ENCODE measurements at regions not wholly inside any gene's neighbourhood (a gene's known extent, or its start where the extent isn't known, plus 50 kb on each side); places are given as distances from the start of the nearest gene placed in this dataset.

DNA sequence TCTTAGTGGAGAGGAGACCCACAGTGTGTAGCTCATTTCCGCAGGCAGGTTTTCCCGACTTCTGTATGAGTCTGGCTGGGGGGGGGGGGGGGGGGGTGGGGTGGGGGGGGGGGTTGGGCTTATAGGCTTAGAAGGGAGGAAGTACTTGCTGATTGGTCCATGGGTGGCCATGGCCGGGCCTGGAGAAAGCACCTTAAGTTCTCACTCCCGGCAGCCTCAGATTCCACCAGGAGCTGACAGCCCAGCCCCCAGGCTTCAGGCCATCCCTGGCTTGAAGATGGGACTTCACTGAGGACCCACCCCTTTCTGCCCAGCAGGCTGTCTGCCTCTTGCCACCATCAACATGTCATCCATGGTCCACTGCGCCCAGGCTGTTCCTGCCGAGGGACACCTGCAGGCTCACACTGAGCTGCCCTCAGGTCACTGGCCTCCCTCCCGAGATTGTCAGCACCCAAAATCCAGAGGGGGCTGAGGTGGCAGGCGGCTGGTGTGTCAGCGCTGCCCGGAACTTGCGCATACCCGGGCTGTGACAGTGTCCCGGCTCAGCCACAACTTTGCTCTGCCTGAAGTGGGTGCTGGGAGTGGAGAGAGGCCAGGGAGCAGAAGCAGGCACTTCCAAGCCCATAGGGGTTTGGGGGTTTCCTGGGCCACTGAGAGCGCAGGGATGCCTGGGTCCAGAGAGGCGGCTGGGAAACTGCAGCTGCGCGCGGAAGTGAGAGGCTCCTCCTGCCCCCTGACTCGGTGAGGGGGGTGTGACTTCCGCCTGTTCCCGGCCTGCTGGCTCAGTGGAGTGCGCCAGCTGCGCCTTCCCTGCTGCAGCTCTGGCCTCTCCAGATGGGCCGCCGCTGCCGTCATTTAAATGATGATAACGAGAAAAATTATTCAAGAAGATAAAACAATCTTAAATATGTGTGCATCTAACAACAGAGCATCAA is 256.1 kb downstream of the RPRM start:
- no peak overlapping the region for H3K27ac Mint-ChIP-seq (ENCODE audit: unreplicated experiment)
- H3K27me3 Mint-ChIP-seq (ENCODE audit: unreplicated experiment) = peaks cover 6% of the 10 kb centered on the region
- no peaks in the 10 kb centered on the region for H3K4me1 Mint-ChIP-seq (ENCODE audit: unreplicated experiment)
- H3K36me3 Mint-ChIP-seq (ENCODE audit: low read depth, unreplicated experiment) = no peaks in the 10 kb centered on the region
- TF ChIP-seq, protein P1, sequence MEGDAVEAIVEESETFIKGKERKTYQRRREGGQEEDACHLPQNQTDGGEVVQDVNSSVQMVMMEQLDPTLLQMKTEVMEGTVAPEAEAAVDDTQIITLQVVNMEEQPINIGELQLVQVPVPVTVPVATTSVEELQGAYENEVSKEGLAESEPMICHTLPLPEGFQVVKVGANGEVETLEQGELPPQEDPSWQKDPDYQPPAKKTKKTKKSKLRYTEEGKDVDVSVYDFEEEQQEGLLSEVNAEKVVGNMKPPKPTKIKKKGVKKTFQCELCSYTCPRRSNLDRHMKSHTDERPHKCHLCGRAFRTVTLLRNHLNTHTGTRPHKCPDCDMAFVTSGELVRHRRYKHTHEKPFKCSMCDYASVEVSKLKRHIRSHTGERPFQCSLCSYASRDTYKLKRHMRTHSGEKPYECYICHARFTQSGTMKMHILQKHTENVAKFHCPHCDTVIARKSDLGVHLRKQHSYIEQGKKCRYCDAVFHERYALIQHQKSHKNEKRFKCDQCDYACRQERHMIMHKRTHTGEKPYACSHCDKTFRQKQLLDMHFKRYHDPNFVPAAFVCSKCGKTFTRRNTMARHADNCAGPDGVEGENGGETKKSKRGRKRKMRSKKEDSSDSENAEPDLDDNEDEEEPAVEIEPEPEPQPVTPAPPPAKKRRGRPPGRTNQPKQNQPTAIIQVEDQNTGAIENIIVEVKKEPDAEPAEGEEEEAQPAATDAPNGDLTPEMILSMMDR (IDR thresholded peaks at IDR 0.05; ENCODE audit: unreplicated experiment) = no peak
- H3K4me3 Mint-ChIP-seq (ENCODE audit: unreplicated experiment) = no peak overlapping the region
- no peak for DNase-seq (ENCODE audit: low spot score)
- H3K9me3 Mint-ChIP-seq (ENCODE audit: unreplicated experiment) = peaks cover 5% of the 10 kb centered on the region

- DNase-seq (ENCODE audit: low spot score) = no peak
- no peaks in the 10 kb centered on the region for H3K36me3 Mint-ChIP-seq (ENCODE audit: low read depth, unreplicated experiment)
- H3K27ac Mint-ChIP-seq (ENCODE audit: unreplicated experiment) = no peak overlapping the region
- TF ChIP-seq, protein P1 (IDR thresholded peaks at IDR 0.05; ENCODE audit: unreplicated experiment) = no peak
- H3K27me3 Mint-ChIP-seq (ENCODE audit: unreplicated experiment) = peaks cover 6% of the 10 kb centered on the region
- no peaks in the 10 kb centered on the region for H3K9me3 Mint-ChIP-seq (ENCODE audit: unreplicated experiment)
- no peak overlapping the region for H3K4me3 Mint-ChIP-seq (ENCODE audit: unreplicated experiment)
- no peaks in the 10 kb centered on the region for H3K4me1 Mint-ChIP-seq (ENCODE audit: unreplicated experiment)
Measured at GRCh38 chr2:153221506-153221905, 257.1 kb downstream of the RPRM start.

DNA sequence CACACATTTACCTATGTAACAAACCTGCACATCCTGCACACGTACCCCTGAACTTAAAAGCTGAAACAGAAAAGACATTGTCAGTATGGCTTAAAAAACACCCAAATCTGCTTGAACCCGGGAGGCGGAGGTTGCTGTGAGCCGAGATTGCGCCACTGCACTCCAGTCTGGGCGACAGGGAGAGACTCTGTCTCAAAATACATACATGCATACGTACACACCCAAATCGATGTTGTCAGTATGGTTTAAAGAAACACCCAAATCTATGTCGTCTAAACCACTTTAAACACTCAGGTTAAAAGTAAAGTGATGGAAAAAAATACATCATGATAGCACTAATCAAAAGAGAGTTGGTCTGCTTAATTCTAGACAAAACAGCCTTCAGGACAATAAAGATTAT is 257.5 kb downstream of the RPRM start:
- H3K36me3 Mint-ChIP-seq (ENCODE audit: low read depth, unreplicated experiment) = no peaks in the 10 kb centered on the region
- no peaks in the 10 kb centered on the region for H3K9me3 Mint-ChIP-seq (ENCODE audit: unreplicated experiment)
- H3K4me1 Mint-ChIP-seq (ENCODE audit: unreplicated experiment) = no peaks in the 10 kb centered on the region
- TF ChIP-seq, protein P1 (IDR thresholded peaks at IDR 0.05; ENCODE audit: unreplicated experiment) = no peak
- H3K4me3 Mint-ChIP-seq (ENCODE audit: unreplicated experiment) = no peak overlapping the region
- DNase-seq (ENCODE audit: low spot score) = no peak
- H3K27me3 Mint-ChIP-seq (ENCODE audit: unreplicated experiment) = peaks cover 6% of the 10 kb centered on the region
- H3K27ac Mint-ChIP-seq (ENCODE audit: unreplicated experiment) = no peak overlapping the region

DNA sequence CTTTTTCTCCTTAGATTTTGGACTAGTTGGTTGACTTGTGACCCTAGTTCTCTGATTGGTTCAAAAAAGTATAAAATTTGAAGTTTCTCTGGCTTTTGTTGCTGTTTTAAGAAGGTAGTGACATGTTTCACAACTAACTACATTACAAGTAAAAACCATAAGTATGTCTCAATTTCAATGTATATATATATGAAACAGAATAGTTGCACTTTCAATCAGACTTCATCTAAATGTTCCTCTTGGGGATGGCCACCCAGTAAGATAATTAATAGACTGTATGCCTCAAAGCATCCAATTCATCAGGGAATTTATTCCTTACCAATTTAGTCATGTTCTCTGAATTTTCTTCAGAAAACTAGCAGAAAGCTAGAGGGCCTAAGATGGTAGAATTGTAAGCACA is 259.7 kb downstream of the RPRM start:
- Mint-ChIP-seq H3K27ac (ENCODE audit: unreplicated experiment) (no peak overlapping the region), H3K4me1 (ENCODE audit: unreplicated experiment) (no peaks in the 10 kb centered on the region), H3K36me3 (ENCODE audit: low read depth, unreplicated experiment) (no peaks in the 10 kb centered on the region), H3K9me3 (ENCODE audit: unreplicated experiment) (no peaks in the 10 kb centered on the region), H3K4me3 (ENCODE audit: unreplicated experiment) (no peak overlapping the region), H3K27me3 (ENCODE audit: unreplicated experiment) (peaks cover 6% of the 10 kb centered on the region)
- TF ChIP-seq, protein P1 (IDR thresholded peaks at IDR 0.05; ENCODE audit: unreplicated experiment) = no peak
- DNase-seq (ENCODE audit: low spot score) = no peak

GRCh38 chr2:153214337-153214736 is 264.2 kb downstream of the RPRM start:
- Mint-ChIP-seq H3K27me3 (ENCODE audit: unreplicated experiment) (peaks cover 1% of the 10 kb centered on the region), H3K27ac (ENCODE audit: unreplicated experiment) (no peak overlapping the region), H3K36me3 (ENCODE audit: low read depth, unreplicated experiment) (no peaks in the 10 kb centered on the region), H3K4me3 (ENCODE audit: unreplicated experiment) (no peak overlapping the region), H3K4me1 (ENCODE audit: unreplicated experiment) (no peaks in the 10 kb centered on the region), H3K9me3 (ENCODE audit: unreplicated experiment) (no peaks in the 10 kb centered on the region)
- no peak for DNase-seq (ENCODE audit: low spot score)
- TF ChIP-seq, protein P1 (IDR thresholded peaks at IDR 0.05; ENCODE audit: unreplicated experiment) = no peak
